ENCODE measurements at regions not wholly inside any gene's neighbourhood (a gene's known extent, or its start where the extent isn't known, plus 50 kb on each side); places are given as distances from the start of the nearest gene placed in this dataset.
A peak's percentile ranks its signal among the peaks of the same experiment; 100 is the strongest.

GRCh38 chr6:142679907-142680700 is 264.9 kb downstream of the HIVEP2 start:
- peak in 3 of 58 donors; percentile 1 to 22 (median 8) for DNase-seq

- DNase-seq, result no peak
These were observed 263.9 kb downstream of the HIVEP2 start for GRCh38 chr6:142681099-142681498.

- DNase-seq, result no peak
These were observed 262.0 kb downstream of the HIVEP2 start for GRCh38 chr6:142682985-142683384.

- DNase-seq, result peak in 25 of 58 donors; percentile 7 to 66 (median 32)
These were observed 261.2 kb downstream of the HIVEP2 start for GRCh38 chr6:142683714-142684141.

GRCh38 chr6:142684371-142684770 is 260.6 kb downstream of the HIVEP2 start:
- DNase-seq, result no peak

GRCh38 chr6:142685852-142686506 is 259.0 kb downstream of the HIVEP2 start:
- DNase-seq, result no peak

- DNase-seq, result peak in 1 of 58 donors; percentile 12
These were observed 258.5 kb downstream of the HIVEP2 start for GRCh38 chr6:142686507-142686887.

- DNase-seq, result peak in 40 of 58 donors; percentile 7 to 71 (median 34)
These were observed 252.0 kb downstream of the HIVEP2 start for GRCh38 chr6:142692942-142693341.

GRCh38 chr6:142693441-142693840 is 251.5 kb downstream of the HIVEP2 start:
- no peak for DNase-seq

GRCh38 chr6:142694054-142694453 is 250.9 kb downstream of the HIVEP2 start:
- DNase-seq, result no peak

GRCh38 chr6:142695016-142695415 is 250.0 kb downstream of the HIVEP2 start:
- peak in 4 of 58 donors; percentile 6 to 18 (median 10) for DNase-seq

GRCh38 chr6:142696123-142697000 is 248.6 kb downstream of the HIVEP2 start:
- DNase-seq, result no peak

GRCh38 chr6:142697001-142697335 is 248.0 kb downstream of the HIVEP2 start:
- no peak for DNase-seq

GRCh38 chr6:142697922-142698321 is 247.1 kb downstream of the HIVEP2 start:
- DNase-seq, result peak in 10 of 58 donors; percentile 9 to 40 (median 32)

- DNase-seq, result no peak
These were observed 246.2 kb downstream of the HIVEP2 start for GRCh38 chr6:142698751-142699150.

GRCh38 chr6:142699391-142699790 is 245.6 kb downstream of the HIVEP2 start:
- no peak for DNase-seq

GRCh38 chr6:142700032-142700431 is 244.9 kb downstream of the HIVEP2 start:
- DNase-seq, result no peak

GRCh38 chr6:142700671-142701312 is 244.2 kb downstream of the HIVEP2 start:
- DNase-seq, result no peak
